ENCODE measurements at regions not wholly inside any gene's neighbourhood (a gene's known extent, or its start where the extent isn't known, plus 50 kb on each side); places are given as distances from the start of the nearest gene placed in this dataset.
"Not testable (repeated sequence)": the region's sequence is repeated elsewhere in the genome, so short reads cannot be mapped to it uniquely, and the experiment has no call there.

- DNase-seq = no peak
These were observed 211.3 kb upstream of the HNRNPA3 start for GRCh38 chr2:177001334-177001733.

- DNase-seq = no peak
These were observed 209.6 kb upstream of the HNRNPA3 start for GRCh38 chr2:177002983-177003382.

- not testable (repeated sequence) for DNase-seq
These were observed 204.9 kb upstream of the HNRNPA3 start for GRCh38 chr2:177007726-177008125.

- not testable (repeated sequence) for DNase-seq
These were observed 203.9 kb upstream of the HNRNPA3 start for GRCh38 chr2:177008662-177009061.

- DNase-seq = no peak
These were observed 202.4 kb upstream of the HNRNPA3 start for GRCh38 chr2:177010146-177010545.

- no peak for DNase-seq
These were observed 201.7 kb upstream of the HNRNPA3 start for GRCh38 chr2:177010861-177011260.

- no peak for DNase-seq
These were observed 197.6 kb upstream of the HNRNPA3 start for GRCh38 chr2:177014946-177015345.

GRCh38 chr2:177015356-177015923, 197.2 kb upstream of the HNRNPA3 start:
- DNase-seq = no peak

GRCh38 chr2:177020524-177021119, 192.0 kb upstream of the HNRNPA3 start:
- DNase-seq = no peak

- DNase-seq = no peak
These were observed 190.8 kb upstream of the HNRNPA3 start for GRCh38 chr2:177021706-177022343.

- no peak for DNase-seq
These were observed 187.8 kb upstream of the HNRNPA3 start for GRCh38 chr2:177024765-177025164.

GRCh38 chr2:177026253-177026652, 186.3 kb upstream of the HNRNPA3 start:
- no peak for DNase-seq

- no peak for DNase-seq
These were observed 185.6 kb upstream of the HNRNPA3 start for GRCh38 chr2:177026956-177027355.

- DNase-seq = no peak
These were observed 184.3 kb upstream of the HNRNPA3 start for GRCh38 chr2:177028296-177028695.

GRCh38 chr2:177029075-177029474, 183.5 kb upstream of the HNRNPA3 start:
- DNase-seq = no peak

- no peak for DNase-seq
These were observed 183.1 kb upstream of the HNRNPA3 start for GRCh38 chr2:177029501-177029900.

- no peak for DNase-seq
These were observed 182.7 kb upstream of the HNRNPA3 start for GRCh38 chr2:177029901-177030300.

- DNase-seq = no peak
These were observed 182.0 kb upstream of the HNRNPA3 start for GRCh38 chr2:177030451-177031105.

GRCh38 chr2:177031438-177032180, 181.0 kb upstream of the HNRNPA3 start:
- no peak for DNase-seq

- DNase-seq = no peak
These were observed 175.8 kb upstream of the HNRNPA3 start for GRCh38 chr2:177036747-177037146.

GRCh38 chr2:177037569-177037968, 175.0 kb upstream of the HNRNPA3 start:
- no peak for DNase-seq

GRCh38 chr2:177038787-177039484, 173.7 kb upstream of the HNRNPA3 start:
- no peak for DNase-seq

- DNase-seq = no peak
These were observed 170.3 kb upstream of the HNRNPA3 start for GRCh38 chr2:177042311-177042710.

Measured in NCI-H446 (cell line).